ENCODE measurements at regions not wholly inside any gene's neighbourhood (a gene's known extent, or its start where the extent isn't known, plus 50 kb on each side); places are given as distances from the start of the nearest gene placed in this dataset.

DNA sequence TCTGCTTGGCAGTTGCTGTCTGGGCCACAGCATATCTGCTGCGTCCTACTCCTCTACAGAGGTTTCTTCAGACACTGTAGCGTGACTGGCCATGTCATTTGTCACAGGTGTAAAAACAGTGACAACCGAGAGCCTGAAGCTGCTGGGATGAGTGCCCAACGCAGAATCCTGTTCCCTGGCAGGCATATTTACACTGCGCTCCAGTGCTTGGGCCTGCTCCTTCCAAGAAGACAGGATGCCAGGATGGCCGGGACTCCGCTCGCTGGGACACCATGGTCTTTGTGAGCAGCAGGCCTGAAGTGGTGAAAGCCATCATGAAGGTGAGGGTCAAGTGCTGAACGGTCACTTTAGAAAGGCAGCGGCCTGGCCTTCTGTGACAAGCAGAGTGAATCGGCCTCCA, 171.4 kb downstream of the EMP1 start:
- no peaks in the 10 kb centered on the region for H3K4me1 Mint-ChIP-seq
- TF ChIP-seq, protein P1, sequence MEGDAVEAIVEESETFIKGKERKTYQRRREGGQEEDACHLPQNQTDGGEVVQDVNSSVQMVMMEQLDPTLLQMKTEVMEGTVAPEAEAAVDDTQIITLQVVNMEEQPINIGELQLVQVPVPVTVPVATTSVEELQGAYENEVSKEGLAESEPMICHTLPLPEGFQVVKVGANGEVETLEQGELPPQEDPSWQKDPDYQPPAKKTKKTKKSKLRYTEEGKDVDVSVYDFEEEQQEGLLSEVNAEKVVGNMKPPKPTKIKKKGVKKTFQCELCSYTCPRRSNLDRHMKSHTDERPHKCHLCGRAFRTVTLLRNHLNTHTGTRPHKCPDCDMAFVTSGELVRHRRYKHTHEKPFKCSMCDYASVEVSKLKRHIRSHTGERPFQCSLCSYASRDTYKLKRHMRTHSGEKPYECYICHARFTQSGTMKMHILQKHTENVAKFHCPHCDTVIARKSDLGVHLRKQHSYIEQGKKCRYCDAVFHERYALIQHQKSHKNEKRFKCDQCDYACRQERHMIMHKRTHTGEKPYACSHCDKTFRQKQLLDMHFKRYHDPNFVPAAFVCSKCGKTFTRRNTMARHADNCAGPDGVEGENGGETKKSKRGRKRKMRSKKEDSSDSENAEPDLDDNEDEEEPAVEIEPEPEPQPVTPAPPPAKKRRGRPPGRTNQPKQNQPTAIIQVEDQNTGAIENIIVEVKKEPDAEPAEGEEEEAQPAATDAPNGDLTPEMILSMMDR (IDR thresholded peaks at IDR 0.05) = no peak
- Histone ChIP-seq H3K27me3 (ENCODE audit: control insufficient read depth, insufficient read depth, low read length) (no peaks in the 10 kb centered on the region), H3K9me3 (ENCODE audit: control insufficient read depth, insufficient read depth, low read length) (no peaks in the 10 kb centered on the region), H3K27ac (ENCODE audit: low read length) (no peak overlapping the region), H3K4me1 (ENCODE audit: control insufficient read depth, insufficient read depth, low read length) (no peaks in the 10 kb centered on the region), H3K4me3 (ENCODE audit: low read length) (no peak overlapping the region), H3K36me3 (ENCODE audit: control insufficient read depth, insufficient read depth, low read length) (no peaks in the 10 kb centered on the region)
- peaks cover under 1 to 11% of the 10 kb centered on the region in 2 donors for H3K27me3 Mint-ChIP-seq (ENCODE audit: low read depth in 2 of 2)
- H3K9me3 Mint-ChIP-seq = no peaks in the 10 kb centered on the region
- 88% methylated on average over 11 of the region's 11 CpGs for WGBS (ENCODE audit: insufficient coverage)
- DNase-seq (no peak), ATAC-seq (no peak)
- H3K27ac Mint-ChIP-seq = no peak overlapping the region
- intact Hi-C loops (cut with micrococcal nuclease) = no loop called here
- no peaks in the 10 kb centered on the region for H3K36me3 Mint-ChIP-seq
- H3K4me3 Mint-ChIP-seq = no peak overlapping the region

DNA sequence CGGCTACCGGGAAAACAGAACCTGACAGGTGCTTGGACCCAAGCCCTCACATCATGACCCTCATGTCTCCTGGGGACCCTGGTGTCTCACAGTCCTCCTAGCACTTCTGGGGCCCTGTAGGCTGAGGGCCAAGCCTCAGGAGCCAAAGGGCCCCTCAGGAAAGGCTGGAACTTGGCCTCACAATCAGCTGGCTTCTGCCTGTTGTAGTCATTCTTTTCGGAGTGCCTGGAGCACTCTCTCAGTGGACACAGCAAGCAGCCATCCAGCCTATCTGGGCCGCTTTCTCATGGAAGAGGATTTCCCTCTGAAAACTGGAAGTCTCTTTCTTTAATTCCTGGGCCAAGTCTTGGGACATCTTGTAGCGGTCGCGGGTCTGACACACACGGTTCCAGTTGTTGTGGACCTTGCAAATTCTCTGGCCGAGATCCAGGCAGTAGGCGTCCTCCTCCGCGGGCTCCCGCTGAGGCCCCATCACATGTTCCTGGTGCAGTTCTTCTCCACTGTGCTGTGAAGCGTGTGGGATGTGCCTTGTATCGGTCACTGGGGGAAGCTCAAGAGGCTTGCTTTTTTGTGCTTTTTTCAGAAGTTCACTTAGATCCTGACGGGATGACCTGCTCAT, 169.3 kb downstream of the EMP1 start:
- no peaks in the 10 kb centered on the region for H3K36me3 ChIP-seq (ENCODE audit: control insufficient read depth, insufficient read depth, low read length)
- WGBS (ENCODE audit: insufficient coverage) = 94% methylated on average over 16 of the region's 16 CpGs
- no peaks in the 10 kb centered on the region for H3K9me3 ChIP-seq (ENCODE audit: control insufficient read depth, insufficient read depth, low read length)
- H3K27ac ChIP-seq (ENCODE audit: low read length) = no peak overlapping the region
- H3K27me3 ChIP-seq (ENCODE audit: control insufficient read depth, insufficient read depth, low read length) = no peaks in the 10 kb centered on the region
- no peak for ATAC-seq
- no peak for DNase-seq
- intact Hi-C loops (cut with micrococcal nuclease) = no loop called here
- no peaks in the 10 kb centered on the region for H3K9me3 Mint-ChIP-seq
- no peaks in the 10 kb centered on the region for H3K4me1 ChIP-seq (ENCODE audit: control insufficient read depth, insufficient read depth, low read length)
- H3K27me3 Mint-ChIP-seq (ENCODE audit: low read depth in 2 of 2) = peaks cover 6 to 13% of the 10 kb centered on the region in 2 donors
- H3K4me3 ChIP-seq (ENCODE audit: low read length) = no peak overlapping the region
- no peaks in the 10 kb centered on the region for H3K36me3 Mint-ChIP-seq
- no peak overlapping the region for H3K4me3 Mint-ChIP-seq
- peaks cover 0 to 5% of the 10 kb centered on the region in 2 donors for H3K4me1 Mint-ChIP-seq
- no peak overlapping the region for H3K27ac Mint-ChIP-seq
- TF ChIP-seq, protein P1 (IDR thresholded peaks at IDR 0.05) = no peak

DNA sequence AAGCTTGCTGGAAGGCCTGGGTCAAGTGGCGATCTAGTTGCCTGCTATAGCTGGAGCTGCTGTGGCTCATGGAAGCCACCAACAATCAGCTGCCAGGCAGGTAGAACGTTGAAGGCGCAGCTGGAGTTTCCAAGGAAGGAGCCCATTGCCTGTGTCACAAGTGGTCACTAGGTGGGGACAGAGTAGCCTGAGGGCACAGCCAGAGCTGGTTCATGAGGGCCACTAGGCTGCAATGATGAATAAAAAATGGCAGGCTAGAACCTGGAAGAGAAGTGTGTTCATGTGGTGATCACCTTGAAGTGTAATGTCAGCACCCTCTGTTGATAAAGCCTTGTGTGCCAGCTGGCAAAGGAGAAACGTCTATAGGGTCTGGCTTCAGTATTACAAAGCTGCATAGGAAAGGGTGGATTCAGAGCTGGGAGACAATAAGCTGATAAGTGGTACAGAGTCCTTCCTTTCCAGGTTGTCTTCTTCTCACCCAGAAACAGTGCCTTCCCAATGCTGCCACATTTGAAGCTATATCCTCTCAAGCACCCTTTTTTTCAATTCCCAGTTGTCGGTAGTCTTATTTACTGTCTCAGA, 165.8 kb downstream of the EMP1 start:
- peak in 1 of 2 donors; percentile 47 for DNase-seq
- Histone ChIP-seq H3K4me1 (ENCODE audit: control insufficient read depth, insufficient read depth, low read length) (no peaks in the 10 kb centered on the region), H3K27me3 (ENCODE audit: control insufficient read depth, insufficient read depth, low read length) (peaks cover 2% of the 10 kb centered on the region), H3K4me3 (ENCODE audit: low read length) (no peak overlapping the region), H3K36me3 (ENCODE audit: control insufficient read depth, insufficient read depth, low read length) (no peaks in the 10 kb centered on the region), H3K9me3 (ENCODE audit: control insufficient read depth, insufficient read depth, low read length) (no peaks in the 10 kb centered on the region), H3K27ac (ENCODE audit: low read length) (no peak overlapping the region)
- Mint-ChIP-seq H3K27ac (no peak overlapping the region), H3K9me3 (no peaks in the 10 kb centered on the region), H3K4me1 (peaks cover 0 to 5% of the 10 kb centered on the region in 2 donors), H3K36me3 (no peaks in the 10 kb centered on the region), H3K27me3 (ENCODE audit: low read depth in 2 of 2) (peaks cover 13 to 40% of the 10 kb centered on the region in 2 donors), H3K4me3 (no peak overlapping the region)
- peak; percentile 53 to 78 (median 58) for ATAC-seq
- intact Hi-C loops (cut with micrococcal nuclease) = loop anchor here (5.0 kb wide), 1 partner anchor 805 kb away; no protein-coding TSS in a partner anchor
- 64% methylated on average over 5 of the region's 5 CpGs for WGBS (ENCODE audit: insufficient coverage)
- TF ChIP-seq, protein P1 (IDR thresholded peaks at IDR 0.05) = peak; percentile 63

DNA sequence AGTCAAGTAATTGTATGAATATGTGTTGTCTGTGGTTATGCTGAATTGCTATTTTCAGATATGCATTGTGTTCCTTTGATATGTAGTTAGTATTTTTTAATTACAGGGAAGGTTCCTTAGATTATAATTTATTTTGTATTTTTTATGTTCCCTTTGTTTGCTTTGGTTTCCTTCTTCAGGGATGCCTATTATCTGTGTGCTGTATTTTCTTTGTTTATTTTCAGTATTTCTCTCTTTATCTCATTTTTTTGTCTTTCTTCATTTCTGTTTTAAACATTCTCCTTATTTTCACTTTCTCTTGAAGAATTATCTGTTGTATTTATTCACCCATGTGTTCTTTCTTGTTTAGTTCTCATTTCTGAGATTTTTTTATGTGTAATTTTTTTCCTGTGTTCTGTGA, 163.1 kb downstream of the EMP1 start:
- no peak overlapping the region for H3K4me3 ChIP-seq (ENCODE audit: low read length)
- Mint-ChIP-seq H3K27ac (no peak overlapping the region), H3K9me3 (no peaks in the 10 kb centered on the region), H3K4me1 (peaks cover 0 to 5% of the 10 kb centered on the region in 2 donors), H3K36me3 (no peaks in the 10 kb centered on the region), H3K4me3 (no peak overlapping the region), H3K27me3 (ENCODE audit: low read depth in 2 of 2) (peaks cover 16 to 40% of the 10 kb centered on the region in 2 donors)
- intact Hi-C loops (cut with micrococcal nuclease) = loop anchor here (5.0 kb wide), 1 partner anchor 808 kb away; no protein-coding TSS in a partner anchor
- H3K9me3 ChIP-seq (ENCODE audit: control insufficient read depth, insufficient read depth, low read length) = no peaks in the 10 kb centered on the region
- H3K27ac ChIP-seq (ENCODE audit: low read length) = no peak overlapping the region
- ATAC-seq = no peak
- H3K36me3 ChIP-seq (ENCODE audit: control insufficient read depth, insufficient read depth, low read length) = no peaks in the 10 kb centered on the region
- H3K4me1 ChIP-seq (ENCODE audit: control insufficient read depth, insufficient read depth, low read length) = no peaks in the 10 kb centered on the region
- no peak for DNase-seq
- TF ChIP-seq, protein P1 (IDR thresholded peaks at IDR 0.05) = no peak
- H3K27me3 ChIP-seq (ENCODE audit: control insufficient read depth, insufficient read depth, low read length) = peaks cover 2% of the 10 kb centered on the region
